Endothelial cell of umbilical vein (primary cell): ENCODE measurements at regions not wholly inside any gene's neighbourhood (a gene's known extent, or its start where the extent isn't known, plus 50 kb on each side); places are given as distances from the start of the nearest gene placed in this dataset.
A peak's percentile ranks its signal among the peaks of the same experiment; 100 is the strongest.

Experiments
- BruUV-seq: library from RNA; stranded (reverse); fragments of 400-500 nt; replicated peaks from 2 replicates; lab custom pipeline; 2021; lab: Mats Ljungman, UMichigan
- CTCF ChIA-PET: fragments of 300-600, 350-600 bp; sonication (Branson Sonifier 250); formaldehyde crosslinking; loops from one replicate; lab custom pipeline; 2021; ENCODE audit warnings: antibody characterized with exemption, inconsistent platforms; lab: Charles Lee
- POLR2A ChIA-PET: fragments of 300-600, 350-600 bp; sonication (Branson Sonifier 250); formaldehyde crosslinking; loops from one replicate; lab custom pipeline; 2021; ENCODE audit warnings: antibody characterized with exemption, inconsistent platforms; lab: Charles Lee
- DNase-seq: peaks from one replicate; pipeline ENCODE4 v3.0.0-alpha.2; 2011; ENCODE audit warnings: low read depth, low spot score
- FAIRE-seq: peaks from 2 replicates; lab custom pipeline; 2011; peaks lifted over from hg19 to GRCh38; lab: Jason Lieb, UNC
- H2AFZ ChIP-seq: 2 replicates; pipeline ENCODE4 v1.6.0; 2012; ENCODE audit warnings: low read depth, low read length, control low read depth, inconsistent platforms
- H3K27ac ChIP-seq: 2 replicates; pipeline ENCODE4 v1.5.1; 2011; ENCODE audit warnings: low read depth, mild to moderate bottlenecking, control low read depth, low read length, moderate library complexity; ENCODE audit not compliant: insufficient read depth
- H3K27me3 ChIP-seq, 2 experiments: 2 replicates each; pipeline versions ENCODE4 v1.6.0 to v1.6.1; 2011; ENCODE audit warnings: low read length in 2 of 2, mixed read lengths in 1 of 2; ENCODE audit not compliant: control insufficient read depth in 2 of 2, insufficient read depth in 2 of 2
- H3K36me3 ChIP-seq, 2 experiments: 2 replicates in 1 of 2; 3 replicates in 1 of 2; pipeline ENCODE4 v1.5.1; 2011; ENCODE audit warnings: low read length in 2 of 2, mild to moderate bottlenecking in 1 of 2, moderate library complexity in 1 of 2; ENCODE audit not compliant: control insufficient read depth in 2 of 2, insufficient read depth in 2 of 2; ENCODE audit errors: extremely low read depth in 1 of 2
- H3K4me1 ChIP-seq: 3 replicates; pipeline ENCODE4 v1.5.1; 2011; ENCODE audit warnings: mild to moderate bottlenecking, low read length; ENCODE audit not compliant: control insufficient read depth, insufficient read depth; ENCODE audit errors: extremely low read depth
- H3K4me2 ChIP-seq: 2 replicates; pipeline ENCODE4 v1.6.1; 2011; ENCODE audit warnings: low read length, control low read depth, mixed read lengths; ENCODE audit not compliant: insufficient read depth
- H3K4me3 ChIP-seq, 3 experiments: fragments of 200-600 bp in 1 of 3; sonication (generic), shearing (Covaris generic) in 1 of 3; replicated peaks in 1 of 3; 2 replicates each; pipeline ENCODE4 v1.5.1; 2011 to 2016; ENCODE audit warnings: control low read depth in 3 of 3, low read length in 3 of 3, mild to moderate bottlenecking in 2 of 3, inconsistent platforms in 1 of 3, low read depth in 1 of 3, moderate library complexity in 1 of 3; ENCODE audit not compliant: insufficient read depth in 1 of 3
- H3K79me2 ChIP-seq: 2 replicates; pipeline ENCODE4 v1.6.0; 2012; ENCODE audit warnings: low read length, inconsistent platforms; ENCODE audit not compliant: control insufficient read depth, insufficient read depth
- H3K9ac ChIP-seq: replicated peaks from 2 replicates; pipeline ENCODE3; 2011; ENCODE audit warnings: low read length, control low read depth; ENCODE audit not compliant: insufficient read depth; ENCODE audit errors: extremely low read depth
- H3K9me1 ChIP-seq: replicated peaks from 3 replicates; pipeline ENCODE4 v1.6.0; 2011; ENCODE audit warnings: mild to moderate bottlenecking, low read length; ENCODE audit not compliant: control insufficient read depth, insufficient read depth; ENCODE audit errors: extremely low read depth
- H3K9me3 ChIP-seq: replicated peaks from 2 replicates; pipeline ENCODE4 v1.5.1; 2012; ENCODE audit warnings: low read length, inconsistent platforms; ENCODE audit not compliant: control insufficient read depth, insufficient read depth
- H4K20me1 ChIP-seq: replicated peaks from 2 replicates; pipeline ENCODE3; 2011; ENCODE audit warnings: mild to moderate bottlenecking, low read length; ENCODE audit not compliant: control insufficient read depth, insufficient read depth; ENCODE audit errors: extremely low read depth
- EZH2 ChIP-seq: IDR thresholded peaks from 2 replicates; pipeline ENCODE4 v1.6.1; 2012; ENCODE audit warnings: borderline replicate concordance, low read depth, mild to moderate bottlenecking, moderate library complexity, low read length, inconsistent platforms; ENCODE audit not compliant: severe bottlenecking
- FOS ChIP-seq: IDR thresholded peaks from 2 replicates; pipeline ENCODE4 v1.6.1; 2011; ENCODE audit warnings: mild to moderate bottlenecking, low read length, moderate library complexity, borderline replicate concordance; ENCODE audit not compliant: insufficient read depth
- GATA2 ChIP-seq: IDR thresholded peaks from 2 replicates; pipeline ENCODE4 v1.7.0; 2011; ENCODE audit warnings: low read depth, mild to moderate bottlenecking, moderate library complexity, mixed read lengths, low read length; ENCODE audit not compliant: insufficient read length, insufficient read depth
- JUN ChIP-seq: IDR thresholded peaks from 2 replicates; pipeline ENCODE4 v1.6.1; 2011; ENCODE audit warnings: borderline replicate concordance, low read depth; ENCODE audit not compliant: insufficient read length, insufficient read depth
- POLR2A ChIP-seq: IDR thresholded peaks from 2 replicates; pipeline ENCODE4 v1.6.1; 2012; ENCODE audit warnings: low read depth, mild to moderate bottlenecking, control low read depth, low read length
- POLR2AphosphoS5 ChIP-seq: IDR thresholded peaks from 2 replicates; pipeline ENCODE4 v1.6.1; 2012; ENCODE audit warnings: low read depth, mild to moderate bottlenecking, control low read depth, low read length, moderate library complexity; ENCODE audit not compliant: insufficient read depth
- dilution Hi-C: fragments of 300-500 bp; cut with MboI; formaldehyde crosslinking; loops from one replicate; pipeline ENCODE4 v1.15.0; 2019; ENCODE audit warnings: low sequenced_read_pairs; ENCODE audit not compliant: extremely low pct_ligation_motif_present
- intact Hi-C: fragments of 100-400 bp; cut with micrococcal nuclease; formaldehyde crosslinking; loops from one replicate; pipeline ENCODE4 v1.10.0; 2022
- TF ChIP-seq, protein P1 (sequence below): IDR thresholded peaks from 2 replicates; pipeline ENCODE4 v1.6.1; 2011; ENCODE audit not compliant: insufficient read depth, insufficient read length
- TF ChIP-seq, protein P2 (sequence below), 2 donors: IDR thresholded peaks; 1 replicate in 1 of 2; 2 replicates in 1 of 2; pipeline ENCODE4 v1.5.1; 2011; ENCODE audit warnings: low read length in 2 of 2, mild to moderate bottlenecking in 2 of 2, moderate library complexity in 2 of 2, control low read depth in 1 of 2, inconsistent platforms in 1 of 2, low read depth in 1 of 2; ENCODE audit not compliant: insufficient read depth in 1 of 2; ENCODE audit errors: extremely low read depth in 1 of 2

DNA sequence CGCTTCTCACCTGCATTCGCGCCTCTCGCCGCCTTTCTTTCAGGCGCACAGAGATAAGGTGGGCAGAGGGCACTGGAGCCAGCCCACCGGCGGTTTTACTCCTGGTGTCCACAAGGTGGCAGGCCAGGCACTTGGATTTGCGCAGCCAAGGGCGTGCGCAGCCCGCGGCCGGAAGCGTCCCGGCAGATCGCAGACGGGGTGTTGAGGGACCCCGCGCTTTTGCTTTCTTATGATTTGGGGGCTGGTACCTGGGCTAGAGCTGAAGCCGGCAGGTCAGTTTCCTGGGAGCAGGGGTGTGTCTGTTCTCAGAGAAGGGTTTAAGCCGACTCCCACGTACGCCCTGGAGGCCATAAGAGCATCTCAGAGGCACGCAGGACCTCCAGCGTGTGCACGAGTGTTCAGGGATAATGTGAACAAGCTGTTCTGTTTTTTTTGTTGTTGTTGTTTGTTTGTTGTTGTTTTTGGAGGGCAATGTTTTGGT, 305.6 kb upstream of the CXCR4 start:
- Histone ChIP-seq H3K9ac (no peak overlapping the region), H3K36me3 (no peaks in the 10 kb centered on the region), H3K4me2 (peak overlapping the region; percentile 69), H3K79me2 (no peaks in the 10 kb centered on the region), H3K27me3 (peaks cover 5 to 6% of the 10 kb centered on the region in 2 experiments), H3K9me1 (no peaks in the 10 kb centered on the region), H2AFZ (peak overlapping the region; percentile 96), H3K27ac (no peak overlapping the region), H3K4me3 (peak overlapping the region in 1 of 3 experiments; percentile 17), H3K9me3 (no peaks in the 10 kb centered on the region), H4K20me1 (no peaks in the 10 kb centered on the region), H3K4me1 (no peaks in the 10 kb centered on the region)
- no TSS peak for BruUV-seq
- ChIA-PET CTCF (interaction anchor here (0.9 to 2.3 kb wide), 4 partner anchors 509 to 1417 kb away, joined by 4 to 13 read pairs (median 10); no protein-coding TSS in a partner anchor), POLR2A (no interaction called here)
- intact Hi-C loops, result loop anchor here (1.0 to 5.0 kb wide), 6 partner anchors 314 to 1415 kb away; no protein-coding TSS in a partner anchor
- TF ChIP-seq POLR2A (no peak), EZH2 (no peak), GATA2 (no peak), FOS (no peak), JUN (no peak), POLR2AphosphoS5 (no peak)
- TF ChIP-seq, protein P1, sequence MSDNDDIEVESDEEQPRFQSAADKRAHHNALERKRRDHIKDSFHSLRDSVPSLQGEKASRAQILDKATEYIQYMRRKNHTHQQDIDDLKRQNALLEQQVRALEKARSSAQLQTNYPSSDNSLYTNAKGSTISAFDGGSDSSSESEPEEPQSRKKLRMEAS, result no peak
- TF ChIP-seq, protein P2, sequence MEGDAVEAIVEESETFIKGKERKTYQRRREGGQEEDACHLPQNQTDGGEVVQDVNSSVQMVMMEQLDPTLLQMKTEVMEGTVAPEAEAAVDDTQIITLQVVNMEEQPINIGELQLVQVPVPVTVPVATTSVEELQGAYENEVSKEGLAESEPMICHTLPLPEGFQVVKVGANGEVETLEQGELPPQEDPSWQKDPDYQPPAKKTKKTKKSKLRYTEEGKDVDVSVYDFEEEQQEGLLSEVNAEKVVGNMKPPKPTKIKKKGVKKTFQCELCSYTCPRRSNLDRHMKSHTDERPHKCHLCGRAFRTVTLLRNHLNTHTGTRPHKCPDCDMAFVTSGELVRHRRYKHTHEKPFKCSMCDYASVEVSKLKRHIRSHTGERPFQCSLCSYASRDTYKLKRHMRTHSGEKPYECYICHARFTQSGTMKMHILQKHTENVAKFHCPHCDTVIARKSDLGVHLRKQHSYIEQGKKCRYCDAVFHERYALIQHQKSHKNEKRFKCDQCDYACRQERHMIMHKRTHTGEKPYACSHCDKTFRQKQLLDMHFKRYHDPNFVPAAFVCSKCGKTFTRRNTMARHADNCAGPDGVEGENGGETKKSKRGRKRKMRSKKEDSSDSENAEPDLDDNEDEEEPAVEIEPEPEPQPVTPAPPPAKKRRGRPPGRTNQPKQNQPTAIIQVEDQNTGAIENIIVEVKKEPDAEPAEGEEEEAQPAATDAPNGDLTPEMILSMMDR (IDR thresholded peaks at IDR 0.05; ENCODE audit: extremely low read depth in 1 of 2, insufficient read depth in 1 of 2, low read depth in 1 of 2, low read length in 2 of 2), result peak; percentile 80 to 87
- dilution Hi-C loops, result no loop called here
- peak; percentile 58 for DNase-seq
- FAIRE-seq, result no peak
